ENCODE measurements at regions not wholly inside any gene's neighbourhood (a gene's known extent, or its start where the extent isn't known, plus 50 kb on each side); places are given as distances from the start of the nearest gene placed in this dataset.

- Mint-ChIP-seq H3K9me3 (no peaks in the 10 kb centered on the region), H3K27ac (no peak overlapping the region), H3K36me3 (ENCODE audit: low read depth) (no peaks in the 10 kb centered on the region), H3K4me3 (no peak overlapping the region), H3K27me3 (peaks cover 47% of the 10 kb centered on the region), H3K4me1 (peaks cover 78% of the 10 kb centered on the region)
- no peak for DNase-seq
- CTCF ChIA-PET, result interaction anchor here (1.3 kb wide), 1 partner anchor 34 kb away, joined by 3 read pairs; no protein-coding TSS in a partner anchor
- POLR2A ChIA-PET, result no interaction called here
Measured at GRCh38 chr1:38561725-38562124, 297.8 kb downstream of the RRAGC start.

- POLR2A ChIA-PET, result no interaction called here
- Mint-ChIP-seq H3K4me1 (peaks cover 84% of the 10 kb centered on the region), H3K9me3 (no peaks in the 10 kb centered on the region), H3K27me3 (peaks cover 50% of the 10 kb centered on the region), H3K27ac (no peak overlapping the region), H3K36me3 (ENCODE audit: low read depth) (no peaks in the 10 kb centered on the region), H3K4me3 (no peak overlapping the region)
- CTCF ChIA-PET, result interaction anchor here (1.3 kb wide), 2 partner anchors 13 to 33 kb away, joined by 3 to 5 read pairs; no protein-coding TSS in a partner anchor
- no peak for DNase-seq
Measured at GRCh38 chr1:38561110-38561509, 298.5 kb downstream of the RRAGC start.

- Mint-ChIP-seq H3K4me1 (peaks cover 85% of the 10 kb centered on the region), H3K27me3 (peaks cover 50% of the 10 kb centered on the region), H3K27ac (peak overlapping the region; percentile 91), H3K4me3 (no peak overlapping the region), H3K36me3 (ENCODE audit: low read depth) (no peaks in the 10 kb centered on the region), H3K9me3 (no peaks in the 10 kb centered on the region)
- ChIA-PET POLR2A (no interaction called here), CTCF (interaction anchor here (1.3 kb wide), 1 partner anchor 14 kb away, joined by 5 read pairs; no protein-coding TSS in a partner anchor)
- no peak for DNase-seq
Measured at GRCh38 chr1:38560457-38560856, 299.1 kb downstream of the RRAGC start.

- H3K4me3 Mint-ChIP-seq, result peak overlapping the region; percentile 58
- peak; percentile 94 for DNase-seq
- no peaks in the 10 kb centered on the region for H3K36me3 Mint-ChIP-seq (ENCODE audit: low read depth)
- H3K27me3 Mint-ChIP-seq, result peaks cover 57% of the 10 kb centered on the region
- H3K4me1 Mint-ChIP-seq, result peaks cover 81% of the 10 kb centered on the region
- ChIA-PET CTCF (interaction anchor here (1.1 to 2.5 kb wide), 5 partner anchors 9 to 31 kb away, joined by 3 to 6 read pairs (median 3); no protein-coding TSS in a partner anchor), POLR2A (no interaction called here)
- H3K27ac Mint-ChIP-seq, result peak overlapping the region; percentile 91
- no peaks in the 10 kb centered on the region for H3K9me3 Mint-ChIP-seq
Measured at GRCh38 chr1:38559446-38560165, 300.0 kb downstream of the RRAGC start.

GRCh38 chr1:38558500-38559445 lies 300.8 kb downstream of the RRAGC start:
- ChIA-PET POLR2A (interaction anchor here (0.7 kb wide), 1 partner anchor 31 kb away, joined by 8 read pairs; no protein-coding TSS in a partner anchor), CTCF (interaction anchor here (1.1 to 2.5 kb wide), 4 partner anchors 9 to 31 kb away, joined by 3 to 6 read pairs (median 3); no protein-coding TSS in a partner anchor)
- Mint-ChIP-seq H3K4me3 (peak overlapping the region; percentile 58), H3K4me1 (peaks cover 72% of the 10 kb centered on the region), H3K27me3 (peaks cover 57% of the 10 kb centered on the region), H3K36me3 (ENCODE audit: low read depth) (no peaks in the 10 kb centered on the region), H3K9me3 (no peaks in the 10 kb centered on the region), H3K27ac (peak overlapping the region; percentile 91)
- DNase-seq, result no peak

- CTCF ChIA-PET, result interaction anchor here (1.4 to 2.5 kb wide), 3 partner anchors 16 to 30 kb away, joined by 3 to 6 read pairs (median 3); no protein-coding TSS in a partner anchor
- no peak overlapping the region for H3K4me3 Mint-ChIP-seq
- H3K27me3 Mint-ChIP-seq, result peaks cover 54% of the 10 kb centered on the region
- peaks cover 65% of the 10 kb centered on the region for H3K4me1 Mint-ChIP-seq
- POLR2A ChIA-PET, result interaction anchor here (0.7 kb wide), 1 partner anchor 30 kb away, joined by 8 read pairs; no protein-coding TSS in a partner anchor
- H3K36me3 Mint-ChIP-seq (ENCODE audit: low read depth), result no peaks in the 10 kb centered on the region
- DNase-seq, result no peak
- H3K9me3 Mint-ChIP-seq, result no peaks in the 10 kb centered on the region
- peak overlapping the region; percentile 55 for H3K27ac Mint-ChIP-seq
Measured at GRCh38 chr1:38558055-38558454, 301.5 kb downstream of the RRAGC start.

- Mint-ChIP-seq H3K4me3 (no peak overlapping the region), H3K4me1 (peaks cover 45% of the 10 kb centered on the region), H3K9me3 (no peaks in the 10 kb centered on the region), H3K36me3 (ENCODE audit: low read depth) (no peaks in the 10 kb centered on the region), H3K27me3 (peaks cover 57% of the 10 kb centered on the region), H3K27ac (no peak overlapping the region)
- CTCF ChIA-PET, result no interaction called here
- POLR2A ChIA-PET, result no interaction called here
- no peak for DNase-seq
Measured at GRCh38 chr1:38555594-38555993, 304.0 kb downstream of the RRAGC start.

GRCh38 chr1:38555130-38555529 lies 304.4 kb downstream of the RRAGC start:
- H3K36me3 Mint-ChIP-seq (ENCODE audit: low read depth), result no peaks in the 10 kb centered on the region

GRCh38 chr1:38551318-38552307 lies 308.0 kb downstream of the RRAGC start:
- CTCF ChIA-PET, result interaction anchor here (1.4 to 1.7 kb wide), 2 partner anchors 11 to 24 kb away, joined by 3 to 8 read pairs; no protein-coding TSS in a partner anchor
- H3K36me3 Mint-ChIP-seq (ENCODE audit: low read depth), result no peaks in the 10 kb centered on the region

More at GRCh38 chr1:38555130-38555529, 304.4 kb downstream of the RRAGC start:
- ChIA-PET CTCF (no interaction called here), POLR2A (no interaction called here)
- H3K4me1 Mint-ChIP-seq, result peaks cover 41% of the 10 kb centered on the region
- H3K4me3 Mint-ChIP-seq, result no peak overlapping the region
- no peaks in the 10 kb centered on the region for H3K9me3 Mint-ChIP-seq
- peaks cover 60% of the 10 kb centered on the region for H3K27me3 Mint-ChIP-seq
- no peak for DNase-seq
- no peak overlapping the region for H3K27ac Mint-ChIP-seq

GRCh38 chr1:38549191-38549590 lies 310.4 kb downstream of the RRAGC start:
- ChIA-PET CTCF (no interaction called here), POLR2A (no interaction called here)
- H3K36me3 Mint-ChIP-seq (ENCODE audit: low read depth), result no peaks in the 10 kb centered on the region

More at GRCh38 chr1:38551318-38552307, 308.0 kb downstream of the RRAGC start:
- peaks cover 6% of the 10 kb centered on the region for H3K4me1 Mint-ChIP-seq
- no peak for DNase-seq
- no peaks in the 10 kb centered on the region for H3K9me3 Mint-ChIP-seq
- peaks cover 66% of the 10 kb centered on the region for H3K27me3 Mint-ChIP-seq
- POLR2A ChIA-PET, result no interaction called here
- no peak overlapping the region for H3K27ac Mint-ChIP-seq
- no peak overlapping the region for H3K4me3 Mint-ChIP-seq

GRCh38 chr1:38547321-38547720 lies 312.3 kb downstream of the RRAGC start:
- ChIA-PET POLR2A (no interaction called here), CTCF (no interaction called here)
- Mint-ChIP-seq H3K9me3 (no peaks in the 10 kb centered on the region), H3K4me3 (no peak overlapping the region), H3K36me3 (ENCODE audit: low read depth) (no peaks in the 10 kb centered on the region), H3K27ac (no peak overlapping the region), H3K27me3 (peaks cover 35% of the 10 kb centered on the region), H3K4me1 (no peaks in the 10 kb centered on the region)
- DNase-seq, result no peak

More at GRCh38 chr1:38549191-38549590, 310.4 kb downstream of the RRAGC start:
- H3K27ac Mint-ChIP-seq, result no peak overlapping the region
- H3K4me3 Mint-ChIP-seq, result no peak overlapping the region
- H3K9me3 Mint-ChIP-seq, result no peaks in the 10 kb centered on the region
- no peak for DNase-seq
- peaks cover 46% of the 10 kb centered on the region for H3K27me3 Mint-ChIP-seq
- no peaks in the 10 kb centered on the region for H3K4me1 Mint-ChIP-seq

GRCh38 chr1:38546636-38547035 lies 312.9 kb downstream of the RRAGC start:
- no peaks in the 10 kb centered on the region for H3K9me3 Mint-ChIP-seq
- no peak overlapping the region for H3K4me3 Mint-ChIP-seq
- H3K36me3 Mint-ChIP-seq (ENCODE audit: low read depth), result no peaks in the 10 kb centered on the region
- CTCF ChIA-PET, result no interaction called here
- peaks cover 30% of the 10 kb centered on the region for H3K27me3 Mint-ChIP-seq
- POLR2A ChIA-PET, result no interaction called here
- H3K4me1 Mint-ChIP-seq, result no peaks in the 10 kb centered on the region
- H3K27ac Mint-ChIP-seq, result no peak overlapping the region
- no peak for DNase-seq

All from activated CD4-positive, alpha-beta T cell treated with anti-CD3 and anti-CD28 coated beads, Interleukin-2, amount 10 ng/mL, durations not matched to agents 7 days and 5 days (primary cell).